ENCODE measurements at regions not wholly inside any gene's neighbourhood (a gene's known extent, or its start where the extent isn't known, plus 50 kb on each side); places are given as distances from the start of the nearest gene placed in this dataset.
"Not testable (repeated sequence)": the region's sequence is repeated elsewhere in the genome, so short reads cannot be mapped to it uniquely, and the experiment has no call there.

- not testable (repeated sequence) for H3K4me1 ChIP-seq (ENCODE audit: control insufficient read depth, insufficient read depth, low read length); H3K36me3 ChIP-seq (ENCODE audit: control insufficient read depth, insufficient read depth, low read length); H3K9ac ChIP-seq (ENCODE audit: low read length); H3K4me3 ChIP-seq (ENCODE audit: low read length); H3K9me3 ChIP-seq (ENCODE audit: control insufficient read depth, low read length); H3K27me3 ChIP-seq (ENCODE audit: control insufficient read depth, insufficient read depth, low read length)
These were observed 73.0 kb upstream of the CREB3L1 start for GRCh38 chr11:46204415-46204814.

GRCh38 chr11:46203746-46204145 lies 73.7 kb upstream of the CREB3L1 start:
- no peaks in the 10 kb centered on the region for H3K4me1 ChIP-seq (ENCODE audit: control insufficient read depth, insufficient read depth, low read length)
- no peak overlapping the region for H3K9ac ChIP-seq (ENCODE audit: low read length)
- H3K4me3 ChIP-seq (ENCODE audit: low read length): no peak overlapping the region
- H3K36me3 ChIP-seq (ENCODE audit: control insufficient read depth, insufficient read depth, low read length): no peaks in the 10 kb centered on the region
- no peaks in the 10 kb centered on the region for H3K9me3 ChIP-seq (ENCODE audit: control insufficient read depth, low read length)
- H3K27me3 ChIP-seq (ENCODE audit: control insufficient read depth, insufficient read depth, low read length): no peaks in the 10 kb centered on the region

GRCh38 chr11:46202696-46203391 lies 74.6 kb upstream of the CREB3L1 start:
- no peaks in the 10 kb centered on the region for H3K27me3 ChIP-seq (ENCODE audit: control insufficient read depth, insufficient read depth, low read length)
- H3K9me3 ChIP-seq (ENCODE audit: control insufficient read depth, low read length): no peaks in the 10 kb centered on the region
- H3K4me1 ChIP-seq (ENCODE audit: control insufficient read depth, insufficient read depth, low read length): no peaks in the 10 kb centered on the region
- H3K36me3 ChIP-seq (ENCODE audit: control insufficient read depth, insufficient read depth, low read length): no peaks in the 10 kb centered on the region
- no peak overlapping the region for H3K9ac ChIP-seq (ENCODE audit: low read length)
- no peak overlapping the region for H3K4me3 ChIP-seq (ENCODE audit: low read length)

- H3K27me3 ChIP-seq (ENCODE audit: control insufficient read depth, insufficient read depth, low read length): no peaks in the 10 kb centered on the region
- no peaks in the 10 kb centered on the region for H3K4me1 ChIP-seq (ENCODE audit: control insufficient read depth, insufficient read depth, low read length)
- H3K9me3 ChIP-seq (ENCODE audit: control insufficient read depth, low read length): no peaks in the 10 kb centered on the region
- H3K9ac ChIP-seq (ENCODE audit: low read length): no peak overlapping the region
- no peak overlapping the region for H3K4me3 ChIP-seq (ENCODE audit: low read length)
- no peaks in the 10 kb centered on the region for H3K36me3 ChIP-seq (ENCODE audit: control insufficient read depth, insufficient read depth, low read length)
These were observed 75.3 kb upstream of the CREB3L1 start for GRCh38 chr11:46202149-46202548.

- H3K36me3 ChIP-seq (ENCODE audit: control insufficient read depth, insufficient read depth, low read length): no peaks in the 10 kb centered on the region
- no peak overlapping the region for H3K4me3 ChIP-seq (ENCODE audit: low read length)
- H3K9ac ChIP-seq (ENCODE audit: low read length): no peak overlapping the region
- H3K9me3 ChIP-seq (ENCODE audit: control insufficient read depth, low read length): no peaks in the 10 kb centered on the region
- no peaks in the 10 kb centered on the region for H3K27me3 ChIP-seq (ENCODE audit: control insufficient read depth, insufficient read depth, low read length)
- no peaks in the 10 kb centered on the region for H3K4me1 ChIP-seq (ENCODE audit: control insufficient read depth, insufficient read depth, low read length)
These were observed 76.8 kb upstream of the CREB3L1 start for GRCh38 chr11:46200537-46201281.

- no peak overlapping the region for H3K4me3 ChIP-seq (ENCODE audit: low read length)
- H3K4me1 ChIP-seq (ENCODE audit: control insufficient read depth, insufficient read depth, low read length): no peaks in the 10 kb centered on the region
- no peaks in the 10 kb centered on the region for H3K9me3 ChIP-seq (ENCODE audit: control insufficient read depth, low read length)
- H3K9ac ChIP-seq (ENCODE audit: low read length): no peak overlapping the region
- H3K27me3 ChIP-seq (ENCODE audit: control insufficient read depth, insufficient read depth, low read length): no peaks in the 10 kb centered on the region
- H3K36me3 ChIP-seq (ENCODE audit: control insufficient read depth, insufficient read depth, low read length): no peaks in the 10 kb centered on the region
These were observed 77.3 kb upstream of the PHF21A start for GRCh38 chr11:46198245-46199240.

- no peak overlapping the region for H3K9ac ChIP-seq (ENCODE audit: low read length)
- H3K36me3 ChIP-seq (ENCODE audit: control insufficient read depth, insufficient read depth, low read length): no peaks in the 10 kb centered on the region
- H3K4me1 ChIP-seq (ENCODE audit: control insufficient read depth, insufficient read depth, low read length): no peaks in the 10 kb centered on the region
- no peaks in the 10 kb centered on the region for H3K9me3 ChIP-seq (ENCODE audit: control insufficient read depth, low read length)
- no peak overlapping the region for H3K4me3 ChIP-seq (ENCODE audit: low read length)
- H3K27me3 ChIP-seq (ENCODE audit: control insufficient read depth, insufficient read depth, low read length): no peaks in the 10 kb centered on the region
These were observed 76.2 kb upstream of the PHF21A start for GRCh38 chr11:46197421-46197820.

- Histone ChIP-seq H3K27me3 (ENCODE audit: control insufficient read depth, insufficient read depth, low read length) (no peaks in the 10 kb centered on the region), H3K9me3 (ENCODE audit: control insufficient read depth, low read length) (no peaks in the 10 kb centered on the region), H3K4me3 (ENCODE audit: low read length) (no peak overlapping the region), H3K9ac (ENCODE audit: low read length) (no peak overlapping the region), H3K4me1 (ENCODE audit: control insufficient read depth, insufficient read depth, low read length) (no peaks in the 10 kb centered on the region), H3K36me3 (ENCODE audit: control insufficient read depth, insufficient read depth, low read length) (no peaks in the 10 kb centered on the region)
These were observed 66.8 kb upstream of the PHF21A start for GRCh38 chr11:46188017-46188416.

GRCh38 chr11:46183819-46184218 lies 62.6 kb upstream of the PHF21A start:
- H3K9me3 ChIP-seq (ENCODE audit: control insufficient read depth, low read length): no peaks in the 10 kb centered on the region
- no peaks in the 10 kb centered on the region for H3K4me1 ChIP-seq (ENCODE audit: control insufficient read depth, insufficient read depth, low read length)
- H3K9ac ChIP-seq (ENCODE audit: low read length): no peak overlapping the region
- no peaks in the 10 kb centered on the region for H3K36me3 ChIP-seq (ENCODE audit: control insufficient read depth, insufficient read depth, low read length)
- H3K4me3 ChIP-seq (ENCODE audit: low read length): no peak overlapping the region
- no peaks in the 10 kb centered on the region for H3K27me3 ChIP-seq (ENCODE audit: control insufficient read depth, insufficient read depth, low read length)

- Histone ChIP-seq H3K36me3 (ENCODE audit: control insufficient read depth, insufficient read depth, low read length) (no peaks in the 10 kb centered on the region), H3K9me3 (ENCODE audit: control insufficient read depth, low read length) (no peaks in the 10 kb centered on the region), H3K27me3 (ENCODE audit: control insufficient read depth, insufficient read depth, low read length) (no peaks in the 10 kb centered on the region), H3K4me3 (ENCODE audit: low read length) (no peak overlapping the region), H3K4me1 (ENCODE audit: control insufficient read depth, insufficient read depth, low read length) (no peaks in the 10 kb centered on the region), H3K9ac (ENCODE audit: low read length) (no peak overlapping the region)
These were observed 60.7 kb upstream of the PHF21A start for GRCh38 chr11:46181843-46182424.

GRCh38 chr11:46181387-46181786 lies 60.1 kb upstream of the PHF21A start:
- H3K4me3 ChIP-seq (ENCODE audit: low read length): no peak overlapping the region
- no peaks in the 10 kb centered on the region for H3K4me1 ChIP-seq (ENCODE audit: control insufficient read depth, insufficient read depth, low read length)
- H3K27me3 ChIP-seq (ENCODE audit: control insufficient read depth, insufficient read depth, low read length): no peaks in the 10 kb centered on the region
- no peaks in the 10 kb centered on the region for H3K36me3 ChIP-seq (ENCODE audit: control insufficient read depth, insufficient read depth, low read length)
- H3K9ac ChIP-seq (ENCODE audit: low read length): no peak overlapping the region
- H3K9me3 ChIP-seq (ENCODE audit: control insufficient read depth, low read length): no peaks in the 10 kb centered on the region

Measured in mucosa of stomach (tissue), 1 donor.